ENCODE measurements at regions not wholly inside any gene's neighbourhood (a gene's known extent, or its start where the extent isn't known, plus 50 kb on each side); places are given as distances from the start of the nearest gene placed in this dataset.

DNA sequence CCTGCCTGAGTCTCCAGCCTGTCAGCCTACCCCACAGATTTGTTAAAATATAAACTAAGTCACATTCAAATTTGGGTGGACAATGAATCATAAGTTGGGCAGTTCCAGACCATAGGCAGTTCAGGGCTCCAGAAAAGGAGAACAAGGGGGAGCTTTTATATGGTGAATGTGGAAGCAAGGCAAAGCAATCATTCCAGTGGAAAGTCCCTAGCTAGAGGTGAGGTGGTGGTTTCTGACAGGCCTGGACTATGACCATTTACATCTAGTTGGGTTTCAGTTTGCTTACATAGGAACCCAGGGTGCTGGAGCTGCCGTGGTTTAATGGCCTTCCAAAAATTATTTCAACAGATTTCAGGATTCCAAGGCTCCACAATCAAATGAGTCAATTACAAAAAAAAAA, 207.3 kb downstream of the AEBP2 start:
- DNase-seq (ENCODE audit: extremely low read depth, low read depth) = no peak
- TF ChIP-seq, protein P1, sequence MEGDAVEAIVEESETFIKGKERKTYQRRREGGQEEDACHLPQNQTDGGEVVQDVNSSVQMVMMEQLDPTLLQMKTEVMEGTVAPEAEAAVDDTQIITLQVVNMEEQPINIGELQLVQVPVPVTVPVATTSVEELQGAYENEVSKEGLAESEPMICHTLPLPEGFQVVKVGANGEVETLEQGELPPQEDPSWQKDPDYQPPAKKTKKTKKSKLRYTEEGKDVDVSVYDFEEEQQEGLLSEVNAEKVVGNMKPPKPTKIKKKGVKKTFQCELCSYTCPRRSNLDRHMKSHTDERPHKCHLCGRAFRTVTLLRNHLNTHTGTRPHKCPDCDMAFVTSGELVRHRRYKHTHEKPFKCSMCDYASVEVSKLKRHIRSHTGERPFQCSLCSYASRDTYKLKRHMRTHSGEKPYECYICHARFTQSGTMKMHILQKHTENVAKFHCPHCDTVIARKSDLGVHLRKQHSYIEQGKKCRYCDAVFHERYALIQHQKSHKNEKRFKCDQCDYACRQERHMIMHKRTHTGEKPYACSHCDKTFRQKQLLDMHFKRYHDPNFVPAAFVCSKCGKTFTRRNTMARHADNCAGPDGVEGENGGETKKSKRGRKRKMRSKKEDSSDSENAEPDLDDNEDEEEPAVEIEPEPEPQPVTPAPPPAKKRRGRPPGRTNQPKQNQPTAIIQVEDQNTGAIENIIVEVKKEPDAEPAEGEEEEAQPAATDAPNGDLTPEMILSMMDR (IDR thresholded peaks at IDR 0.05; ENCODE audit: low read depth, low read length, missing control alignments) = no peak
- H3K4me3 ChIP-seq (replicated peaks; ENCODE audit: low read depth, low read length) = no peak overlapping the region

DNA sequence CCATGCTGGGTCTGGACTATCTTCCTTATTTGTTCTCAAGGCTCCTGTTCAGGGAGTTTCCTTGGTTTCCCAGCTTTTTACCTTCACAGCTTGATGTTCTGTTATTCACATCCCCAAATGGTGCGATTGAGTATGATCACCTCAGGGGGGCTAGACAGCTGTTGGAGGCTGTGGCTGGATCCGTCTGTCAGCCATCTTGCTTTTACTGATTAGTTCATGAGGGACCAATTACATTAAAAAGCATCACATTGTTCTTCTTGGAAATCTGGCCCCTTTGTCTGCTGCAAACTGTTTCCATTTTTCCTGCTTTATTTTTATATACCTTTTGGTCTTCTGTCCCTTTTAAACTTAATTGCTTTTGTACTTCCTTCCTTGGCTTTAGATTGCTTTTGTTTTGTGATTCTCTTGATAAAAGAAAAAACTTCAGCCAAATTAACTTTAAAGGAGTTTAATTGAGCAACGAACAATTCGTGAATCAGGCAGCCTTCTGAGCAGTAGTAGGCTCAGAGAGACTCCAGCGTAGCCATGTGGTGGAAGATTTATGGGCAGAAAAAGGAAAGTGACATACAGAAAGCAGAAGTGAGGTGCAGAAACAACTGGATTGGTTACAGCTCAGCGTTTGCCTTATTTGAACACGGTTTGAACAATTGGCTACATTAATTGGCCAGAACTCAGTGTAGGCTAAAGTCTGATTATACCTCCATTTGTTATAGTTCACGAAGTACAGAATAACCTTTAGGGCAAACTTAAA, 208.7 kb downstream of the AEBP2 start:
- no peak for DNase-seq (ENCODE audit: extremely low read depth, low read depth)
- H3K4me3 ChIP-seq (replicated peaks; ENCODE audit: low read depth, low read length) = no peak overlapping the region
- TF ChIP-seq, protein P1 (IDR thresholded peaks at IDR 0.05; ENCODE audit: low read depth, low read length, missing control alignments) = no peak

DNA sequence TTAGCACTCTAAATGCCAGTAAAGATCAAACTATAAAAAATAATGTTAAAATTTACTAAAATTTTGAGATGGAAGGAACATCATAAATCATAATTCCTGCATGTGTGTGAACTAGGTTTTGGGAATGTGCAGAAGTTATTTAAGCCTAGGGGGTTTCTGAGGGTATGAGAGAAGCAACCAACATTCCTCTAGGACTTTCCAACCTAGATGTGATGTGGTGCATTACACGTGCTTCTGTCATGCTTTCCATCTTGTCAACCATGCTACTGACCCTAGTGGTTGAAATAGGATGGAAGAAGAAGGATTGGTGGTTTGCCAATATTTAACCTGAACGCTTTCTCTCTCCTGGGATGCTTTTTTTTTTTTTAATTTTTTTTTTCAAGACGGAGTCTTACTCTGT, 209.3 kb downstream of the AEBP2 start:
- TF ChIP-seq, protein P1 (IDR thresholded peaks at IDR 0.05; ENCODE audit: low read depth, low read length, missing control alignments) = no peak
- no peak overlapping the region for H3K4me3 ChIP-seq (replicated peaks; ENCODE audit: low read depth, low read length)
- DNase-seq (ENCODE audit: extremely low read depth, low read depth) = no peak

DNA sequence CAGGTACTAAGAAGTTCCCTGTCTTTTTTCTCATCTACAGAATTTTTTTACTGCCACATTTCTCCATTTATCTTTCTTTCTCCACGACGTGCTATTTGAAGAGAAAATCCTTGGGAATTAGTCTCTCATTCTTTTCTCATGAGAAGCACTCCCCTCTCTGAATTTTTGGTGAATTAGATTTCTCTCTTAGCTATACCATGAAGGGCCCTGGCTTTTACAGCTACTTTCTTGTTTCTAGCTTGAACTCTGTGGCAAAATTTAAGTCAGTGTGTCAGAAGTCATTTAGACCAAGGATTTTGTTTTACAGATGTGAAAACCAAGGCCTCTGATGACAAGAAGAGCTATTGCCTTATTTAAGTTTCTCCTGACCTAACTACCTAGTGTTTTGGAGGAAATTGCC, 213.1 kb downstream of the AEBP2 start:
- TF ChIP-seq, protein P1 (IDR thresholded peaks at IDR 0.05; ENCODE audit: low read depth, low read length, missing control alignments) = no peak
- no peak for DNase-seq (ENCODE audit: extremely low read depth, low read depth)
- no peak overlapping the region for H3K4me3 ChIP-seq (replicated peaks; ENCODE audit: low read depth, low read length)

DNA sequence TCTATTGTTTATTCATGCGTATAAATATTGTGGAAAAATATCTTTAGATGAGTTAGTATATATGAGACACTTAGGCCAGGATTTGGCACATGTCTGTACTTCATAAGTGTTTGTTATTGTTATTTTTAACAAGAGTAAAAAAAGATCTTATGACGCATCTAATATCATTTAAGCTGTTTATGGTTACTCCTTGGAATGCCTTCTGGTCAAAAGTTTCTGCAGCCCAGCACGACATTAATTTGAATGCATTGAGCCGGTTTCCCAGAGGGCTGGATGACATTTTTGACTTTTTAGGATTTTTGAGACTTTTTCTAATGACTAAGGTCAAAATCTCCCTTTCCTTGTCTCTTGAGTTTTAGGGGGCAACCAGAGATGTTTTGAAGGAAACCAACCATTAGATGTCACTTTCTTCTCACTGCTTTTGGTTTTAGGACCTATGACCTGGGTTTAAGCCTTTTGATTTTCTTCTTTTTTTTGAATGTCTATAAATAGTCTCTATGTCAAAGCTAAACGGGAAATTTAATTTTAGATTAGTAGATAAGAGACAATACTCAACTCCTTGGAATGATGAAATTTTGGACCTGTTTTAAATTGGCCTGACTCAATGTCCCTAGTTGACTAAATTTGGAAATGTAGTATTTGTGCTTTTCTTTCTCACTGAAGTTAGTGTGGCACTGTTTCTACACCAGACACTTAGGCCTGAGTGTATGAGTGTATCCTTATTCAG, 215.5 kb downstream of the AEBP2 start:
- TF ChIP-seq, protein P1 (IDR thresholded peaks at IDR 0.05; ENCODE audit: low read depth, low read length, missing control alignments) = no peak
- H3K4me3 ChIP-seq (replicated peaks; ENCODE audit: low read depth, low read length) = no peak overlapping the region
- DNase-seq (ENCODE audit: extremely low read depth, low read depth) = peak; percentile 22

DNA sequence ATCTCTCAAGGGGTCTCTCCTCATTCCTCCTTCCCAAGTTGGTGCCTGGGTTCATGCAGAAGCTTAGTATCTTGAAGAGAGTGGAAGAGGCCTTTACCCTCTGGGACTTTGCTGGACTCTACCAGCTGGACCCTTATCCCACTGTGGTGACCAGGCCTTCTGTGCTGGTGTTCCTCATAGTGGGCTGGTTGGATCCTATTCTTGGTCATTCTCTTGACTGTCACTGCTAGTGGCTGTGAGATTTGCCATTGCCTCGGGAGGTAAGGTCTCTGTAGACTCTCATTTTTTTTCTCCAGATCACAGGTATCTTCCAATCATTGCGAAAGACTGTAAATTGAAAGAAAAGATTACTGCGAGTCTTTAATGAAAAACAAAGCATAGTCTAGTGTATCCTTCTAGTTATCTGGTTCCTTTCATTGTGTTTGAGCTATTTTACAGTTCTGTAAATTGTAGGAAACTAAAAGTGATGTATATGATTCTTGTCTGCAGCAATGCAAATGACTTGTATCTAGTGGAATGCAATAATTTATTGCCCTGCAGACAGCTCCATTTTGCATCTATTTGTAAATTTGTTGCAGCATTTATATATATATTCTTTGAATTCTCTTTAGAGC, 217.9 kb downstream of the AEBP2 start:
- TF ChIP-seq, protein P1 (IDR thresholded peaks at IDR 0.05; ENCODE audit: low read depth, low read length, missing control alignments) = no peak
- DNase-seq (ENCODE audit: extremely low read depth, low read depth) = no peak
- H3K4me3 ChIP-seq (replicated peaks; ENCODE audit: low read depth, low read length) = no peak overlapping the region

Data from HFF-Myc (cell line).